GM12873 (cell line): ENCODE measurements at regions not wholly inside any gene's neighbourhood (a gene's known extent, or its start where the extent isn't known, plus 50 kb on each side); places are given as distances from the start of the nearest gene placed in this dataset.

Experiments
- TF ChIP-seq, protein P1 (sequence below): IDR thresholded peaks from 2 replicates; pipeline ENCODE4 v1.5.1; 2012; ENCODE audit warnings: low read depth, mild to moderate bottlenecking, moderate library complexity, low read length, control low read depth; ENCODE audit not compliant: insufficient read depth; ENCODE audit errors: missing control alignments

DNA sequence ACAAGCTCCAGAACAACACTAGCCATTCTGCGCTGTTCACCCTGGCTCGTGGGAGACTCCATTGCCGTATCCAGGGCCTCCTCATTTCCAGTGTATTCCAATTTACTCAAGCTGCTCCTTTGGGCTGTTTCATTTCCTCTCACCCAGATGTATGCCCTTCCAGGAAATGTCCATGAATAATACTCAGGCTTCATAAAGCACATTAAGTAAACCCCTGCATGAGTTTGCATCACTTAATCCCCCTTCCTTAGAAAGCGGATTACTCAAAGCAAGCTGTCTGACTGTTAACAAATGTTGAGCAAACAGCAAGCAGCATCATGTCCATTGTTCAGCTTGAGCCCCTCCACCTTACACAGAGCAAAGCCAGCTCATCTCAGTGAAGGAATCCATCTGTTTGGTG lies 403.6 kb upstream of the PBX1 start:
- TF ChIP-seq, protein P1, sequence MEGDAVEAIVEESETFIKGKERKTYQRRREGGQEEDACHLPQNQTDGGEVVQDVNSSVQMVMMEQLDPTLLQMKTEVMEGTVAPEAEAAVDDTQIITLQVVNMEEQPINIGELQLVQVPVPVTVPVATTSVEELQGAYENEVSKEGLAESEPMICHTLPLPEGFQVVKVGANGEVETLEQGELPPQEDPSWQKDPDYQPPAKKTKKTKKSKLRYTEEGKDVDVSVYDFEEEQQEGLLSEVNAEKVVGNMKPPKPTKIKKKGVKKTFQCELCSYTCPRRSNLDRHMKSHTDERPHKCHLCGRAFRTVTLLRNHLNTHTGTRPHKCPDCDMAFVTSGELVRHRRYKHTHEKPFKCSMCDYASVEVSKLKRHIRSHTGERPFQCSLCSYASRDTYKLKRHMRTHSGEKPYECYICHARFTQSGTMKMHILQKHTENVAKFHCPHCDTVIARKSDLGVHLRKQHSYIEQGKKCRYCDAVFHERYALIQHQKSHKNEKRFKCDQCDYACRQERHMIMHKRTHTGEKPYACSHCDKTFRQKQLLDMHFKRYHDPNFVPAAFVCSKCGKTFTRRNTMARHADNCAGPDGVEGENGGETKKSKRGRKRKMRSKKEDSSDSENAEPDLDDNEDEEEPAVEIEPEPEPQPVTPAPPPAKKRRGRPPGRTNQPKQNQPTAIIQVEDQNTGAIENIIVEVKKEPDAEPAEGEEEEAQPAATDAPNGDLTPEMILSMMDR, result no peak

DNA sequence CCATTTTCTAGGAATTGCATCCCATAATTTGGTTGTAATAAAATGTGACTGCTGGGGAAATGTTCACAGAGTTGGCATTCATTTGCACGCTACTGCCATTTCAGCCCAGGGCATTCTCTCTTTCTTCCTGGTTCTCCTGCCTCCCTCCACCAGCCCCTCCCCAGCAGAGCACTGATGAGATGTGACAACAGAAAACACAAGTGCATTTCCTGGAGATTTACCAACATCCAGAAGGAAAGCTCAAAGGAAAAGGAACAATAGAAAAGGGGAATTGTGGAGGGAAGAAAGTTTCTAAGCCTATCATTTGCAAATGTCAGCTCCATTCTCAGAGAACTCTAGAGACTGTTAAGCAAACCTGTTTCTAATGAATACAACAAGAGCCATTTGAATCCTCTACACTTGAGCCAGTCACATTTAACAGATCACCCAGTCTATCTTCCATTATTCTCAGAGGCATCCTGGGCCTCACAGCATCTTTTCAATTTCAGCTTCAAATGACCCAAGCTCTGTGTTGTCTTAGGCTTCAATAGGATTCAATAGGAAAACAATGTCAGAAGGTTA lies 395.6 kb upstream of the PBX1 start:
- TF ChIP-seq, protein P1, result no peak

DNA sequence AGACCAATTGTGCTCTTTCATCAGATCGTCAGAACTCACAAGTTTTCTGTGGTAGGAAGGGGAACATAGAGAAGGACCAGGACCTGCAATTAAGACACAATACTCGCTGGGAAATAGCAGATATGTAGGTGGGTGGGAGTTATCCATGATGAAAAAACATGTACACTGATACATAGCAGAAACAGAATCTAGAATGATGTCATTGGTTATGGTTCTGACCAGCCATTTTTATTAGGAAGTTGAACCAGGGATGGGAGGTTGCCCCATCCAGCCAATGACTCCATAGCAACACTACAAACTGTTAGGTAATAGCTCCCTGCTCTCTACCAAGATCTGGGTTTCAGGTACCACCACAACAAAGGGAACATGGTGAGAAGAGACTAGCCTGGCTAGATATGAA lies 393.5 kb upstream of the PBX1 start:
- TF ChIP-seq, protein P1, result no peak

DNA sequence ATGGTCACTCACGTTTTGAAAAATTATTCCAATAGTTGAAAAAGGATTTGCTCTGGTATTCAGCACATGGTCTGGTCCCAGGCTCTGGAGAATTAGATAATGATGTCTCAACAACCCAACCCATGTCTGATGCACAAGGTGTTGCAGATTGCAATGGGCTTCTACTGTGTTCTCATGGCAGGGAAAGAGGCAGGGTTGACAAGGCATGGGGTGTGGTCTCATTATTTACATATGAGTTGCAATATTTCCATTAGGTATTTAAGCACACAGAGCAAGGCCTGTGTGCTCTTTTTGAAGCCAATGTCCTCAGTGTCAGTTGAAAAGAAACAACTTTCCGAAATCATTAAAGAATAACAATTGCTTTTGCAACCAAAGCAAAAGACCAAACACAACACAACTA lies 381.9 kb upstream of the PBX1 start:
- TF ChIP-seq, protein P1, result no peak

DNA sequence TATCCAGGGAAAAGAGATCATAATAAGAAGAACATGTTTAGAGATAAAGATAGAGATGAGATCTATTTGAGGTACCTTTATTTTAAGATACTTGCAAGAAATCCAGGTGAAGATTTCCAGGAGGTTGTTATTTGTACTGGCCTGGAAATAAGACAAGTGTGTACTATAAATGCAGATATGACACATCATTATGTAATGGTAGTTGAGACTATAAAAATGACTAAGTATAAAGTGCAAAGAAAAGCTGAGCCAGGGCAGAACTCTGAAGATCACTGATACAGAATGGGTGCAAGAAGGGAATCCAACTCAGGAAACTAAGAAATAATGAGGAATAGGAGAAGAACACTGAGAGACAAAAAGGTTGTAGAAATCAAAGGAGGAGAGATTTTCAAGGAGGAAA lies 378.2 kb upstream of the PBX1 start:
- TF ChIP-seq, protein P1, result no peak

DNA sequence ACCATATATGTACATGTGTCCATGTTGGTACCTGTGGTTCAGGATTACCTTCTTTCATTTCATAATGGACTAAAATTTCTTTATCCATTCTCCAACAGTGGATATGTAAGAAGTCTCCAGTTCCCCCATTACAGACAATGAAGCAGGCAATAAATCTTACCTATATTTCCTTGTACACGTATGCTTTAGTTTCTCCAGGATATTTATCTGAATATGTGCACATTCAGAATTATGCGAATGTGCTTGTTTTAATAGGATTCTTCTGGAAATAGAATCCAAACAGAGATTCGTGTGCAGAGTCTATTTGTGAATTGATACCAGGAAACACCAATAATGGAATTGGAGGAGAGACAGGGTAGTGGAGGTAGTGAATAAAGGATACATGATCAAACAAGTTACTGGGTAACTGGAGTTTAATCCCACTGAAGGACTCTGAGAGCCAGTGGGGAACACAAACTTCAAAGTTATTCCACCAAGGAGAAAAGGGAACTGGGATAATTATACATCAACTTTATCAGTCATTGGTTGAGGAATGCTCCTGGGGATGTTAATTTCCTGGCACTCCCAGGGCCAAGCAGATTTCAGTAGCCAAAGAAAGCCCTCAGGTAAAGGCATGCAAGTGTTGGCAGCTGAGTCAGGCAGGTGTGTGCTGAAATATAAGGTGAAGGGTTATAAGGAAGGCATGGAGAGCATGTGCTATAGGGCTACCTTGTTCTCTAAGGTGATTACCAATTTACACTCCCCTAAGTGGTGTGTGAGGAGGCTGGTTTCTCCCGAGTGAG lies 374.9 kb upstream of the PBX1 start:
- TF ChIP-seq, protein P1, result no peak

DNA sequence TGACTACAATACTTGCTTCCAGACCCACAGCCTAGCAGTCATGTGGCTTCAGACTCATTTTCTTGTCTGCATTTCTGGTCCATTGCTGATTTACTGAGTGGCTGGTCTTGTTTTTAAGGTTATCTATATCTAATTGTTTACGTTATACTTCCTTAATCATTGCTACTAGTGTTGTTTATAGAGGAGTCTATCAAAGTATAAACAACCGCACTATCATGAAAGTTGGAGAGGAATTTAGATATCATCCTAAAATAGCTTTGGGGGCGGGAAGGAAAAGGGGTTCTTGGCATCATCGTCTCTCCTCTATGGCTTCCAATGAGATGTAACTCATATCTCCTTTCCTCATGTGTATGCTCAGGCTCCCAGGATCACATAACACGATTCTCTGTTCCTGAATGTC lies 372.1 kb upstream of the PBX1 start:
- TF ChIP-seq, protein P1, result no peak
